OCI-LY3 (cell line): ENCODE measurements at regions not wholly inside any gene's neighbourhood (a gene's known extent, or its start where the extent isn't known, plus 50 kb on each side); places are given as distances from the start of the nearest gene placed in this dataset.

ENCODE experiments used
- CTCF ChIP-seq: fragments of 200-600, 300-600 bp; sonication (generic); IDR thresholded peaks from 2 replicates; pipeline ENCODE4 v1.5.1; 2014; ENCODE audit warnings: antibody characterized with exemption, low read length, low read depth
- EZH2phosphoT487 ChIP-seq: fragments of 200-600 bp; shearing (Covaris generic); IDR thresholded peaks from 2 replicates; pipeline ENCODE4 v1.6.1; 2018; ENCODE audit warnings: antibody characterized with exemption, mixed run types, low read depth

DNA sequence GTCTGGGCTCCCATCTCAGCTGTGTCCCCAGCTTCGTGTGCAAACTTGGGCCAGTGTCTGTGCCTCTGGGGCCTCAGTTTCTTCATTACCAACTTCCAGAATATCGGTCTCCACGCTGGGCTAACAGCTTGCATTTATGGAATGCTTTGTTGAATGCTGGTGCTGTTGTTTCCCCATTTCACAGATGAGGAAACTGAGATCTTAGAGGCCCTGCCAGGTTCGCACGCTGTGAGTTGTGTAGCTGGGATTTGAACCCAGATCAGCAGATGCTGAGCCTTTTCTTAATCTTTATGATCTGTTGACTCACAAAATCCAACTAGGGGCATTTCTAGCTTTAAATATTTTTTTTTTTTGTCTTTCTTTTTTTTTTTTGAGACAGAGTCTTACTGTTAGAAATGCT lies 101.5 kb upstream of the STX18 start:
- TF ChIP-seq CTCF = no peak
- no peak for TF ChIP-seq EZH2phosphoT487
